Esophagus squamous epithelium (tissue), 5 donors: ENCODE measurements at regions not wholly inside any gene's neighbourhood (a gene's known extent, or its start where the extent isn't known, plus 50 kb on each side); places are given as distances from the start of the nearest gene placed in this dataset.

Source experiments
- DNase-seq: peaks from one replicate; lab custom pipeline; 2025; lab: John Stamatoyannopoulos, UW
- H3K27ac ChIP-seq, 4 donors: fragments of 200-600 bp; sonication (generic); one replicate each; pipeline ENCODE4 v1.5.1; 2016 to 2019; ENCODE audit warnings: mild to moderate bottlenecking in 1 of 4
- H3K27me3 ChIP-seq, 4 donors: fragments of 200-600 bp; sonication (generic); 1 replicate in 3 of 4; 2 replicates in 1 of 4; pipeline versions ENCODE4 v1.5.1 to v1.6.0; 2017 to 2021; ENCODE audit warnings: antibody characterized with exemption in 1 of 4
- H3K36me3 ChIP-seq, 3 donors: fragments of 200-600 bp; sonication (generic); one replicate each; pipeline ENCODE4 v1.5.1; 2016 to 2019
- H3K4me1 ChIP-seq, 3 donors: fragments of 200-600 bp; sonication (generic); one replicate each; pipeline ENCODE4 v1.5.1; 2017 to 2019
- H3K4me3 ChIP-seq, 4 donors: fragments of 200-600 bp; sonication (generic); 1 replicate in 3 of 4; 2 replicates in 1 of 4; pipeline ENCODE4 v1.5.1; 2016 to 2019; ENCODE audit warnings: mild to moderate bottlenecking in 2 of 4, moderate library complexity in 1 of 4
- H3K9me3 ChIP-seq, 3 donors: fragments of 200-600 bp; sonication (generic); one replicate each; pipeline ENCODE4 v1.5.1; 2016 to 2019
- CTCF ChIP-seq, 6 experiments: fragments of 450-650 bp in 4 of 6; fragments of 200-600 bp in 2 of 6; sonication (generic) in 2 of 6; IDR thresholded peaks; one replicate each; pipeline ENCODE4 v1.5.1; 2016 to 2019; ENCODE audit warnings: antibody characterized with exemption in 6 of 6, mild to moderate bottlenecking in 4 of 6, moderate library complexity in 4 of 6
- POLR2A ChIP-seq, 4 donors: fragments of 450-650 bp; IDR thresholded peaks; one replicate each; pipeline ENCODE4 v1.6.1; 2017; ENCODE audit warnings: antibody characterized with exemption in 4 of 4, mild to moderate bottlenecking in 4 of 4, moderate library complexity in 3 of 4
- WGBS, 2 donors: methylation state at CpG; one replicate each; pipeline ENCODE4 v1.1.5; 2018; 5-methylcytosine and 5-hydroxymethylcytosine counted together
- intact Hi-C: fragments of 100-400 bp; cut with DNase I; formaldehyde crosslinking; loops from one replicate; pipeline ENCODE4 v1.15.0; 2022
- donor health status: DM: yes; HTN: yes; CAD: no.

DNA sequence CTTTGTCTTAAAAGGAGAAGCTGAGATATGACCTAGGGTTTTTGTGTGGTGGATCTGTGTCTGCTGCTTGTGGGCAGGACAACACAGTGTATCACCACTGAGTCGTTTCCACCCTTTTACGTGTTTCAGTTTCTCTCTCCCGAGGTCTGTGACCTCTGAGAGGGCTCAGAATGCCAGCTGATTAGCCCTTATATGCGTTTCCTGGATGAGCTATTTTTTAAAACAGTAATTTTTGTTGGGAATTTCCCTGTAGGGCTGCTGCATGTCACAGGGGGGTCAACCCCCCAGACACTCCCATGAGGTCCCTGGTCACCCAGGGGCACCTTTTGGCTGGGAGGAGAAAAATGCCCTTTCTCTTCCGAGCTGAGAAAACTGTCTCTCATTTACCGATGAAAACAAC, 170.4 kb upstream of the CASK start:
- Histone ChIP-seq H3K4me1 (no peaks in the 10 kb centered on the region), H3K27ac (no peak overlapping the region), H3K36me3 (no peaks in the 10 kb centered on the region), H3K4me3 (no peak overlapping the region), H3K9me3 (no peaks in the 10 kb centered on the region), H3K27me3 (no peaks in the 10 kb centered on the region)
- no peak for TF ChIP-seq CTCF (IDR thresholded peaks at IDR 0.05)
- TF ChIP-seq POLR2A (IDR thresholded peaks at IDR 0.05), result no peak
- no peak for DNase-seq
- intact Hi-C loops, result no loop called here
- WGBS, 2 donors, result 61 to 69% methylated on average over 3 to 6 of the region's 6 CpGs

GRCh38 chrX:42090395-42090794, 167.0 kb upstream of the CASK start:
- no peak for TF ChIP-seq POLR2A (IDR thresholded peaks at IDR 0.05)
- TF ChIP-seq CTCF (IDR thresholded peaks at IDR 0.05), result no peak
- Histone ChIP-seq H3K27me3 (no peaks in the 10 kb centered on the region), H3K4me3 (no peak overlapping the region), H3K36me3 (no peaks in the 10 kb centered on the region), H3K27ac (no peak overlapping the region), H3K4me1 (no peaks in the 10 kb centered on the region), H3K9me3 (no peaks in the 10 kb centered on the region)
- WGBS, 2 donors, result 31 to 40% methylated on average over 1 of the region's 1 CpG
- DNase-seq, result no peak
- intact Hi-C loops, result no loop called here

- no peaks in the 10 kb centered on the region for H3K27me3 ChIP-seq
- H3K27ac ChIP-seq, result no peak overlapping the region
- TF ChIP-seq CTCF (IDR thresholded peaks at IDR 0.05) (no peak), POLR2A (IDR thresholded peaks at IDR 0.05) (no peak)
- no peaks in the 10 kb centered on the region for H3K36me3 ChIP-seq
- intact Hi-C loops, result no loop called here
- H3K4me3 ChIP-seq, result no peak overlapping the region
- H3K9me3 ChIP-seq, result no peaks in the 10 kb centered on the region
- WGBS, 2 donors, result 71 to 83% methylated on average over 3 to 5 of the region's 5 CpGs
- no peak for DNase-seq
- H3K4me1 ChIP-seq, result no peaks in the 10 kb centered on the region
Observed at GRCh38 chrX:42089031-42089430, 165.7 kb upstream of the CASK start.

DNA sequence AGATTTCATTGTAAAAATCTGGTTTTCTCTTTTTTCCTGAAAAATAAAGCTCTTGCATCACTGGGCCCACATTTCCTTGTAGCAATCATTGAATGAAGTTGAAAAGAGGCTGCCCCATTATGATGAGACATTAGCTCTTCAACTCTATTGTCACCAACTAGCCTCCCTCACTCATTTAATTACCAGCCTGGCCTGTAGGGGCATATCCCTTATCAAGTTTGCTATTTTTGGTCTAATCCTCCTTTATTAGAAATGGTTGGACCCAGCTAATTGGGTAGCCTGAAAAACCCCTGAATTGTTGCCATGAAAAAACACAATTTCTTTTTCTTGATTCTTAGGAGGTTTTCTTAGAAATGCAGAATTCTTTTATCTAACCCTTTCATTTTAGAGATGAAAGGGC, 164.6 kb upstream of the CASK start:
- no peak for DNase-seq
- intact Hi-C loops, result no loop called here
- Histone ChIP-seq H3K4me1 (no peaks in the 10 kb centered on the region), H3K9me3 (no peaks in the 10 kb centered on the region), H3K4me3 (no peak overlapping the region), H3K36me3 (no peaks in the 10 kb centered on the region), H3K27ac (no peak overlapping the region), H3K27me3 (no peaks in the 10 kb centered on the region)
- no peak for TF ChIP-seq CTCF (IDR thresholded peaks at IDR 0.05)
- TF ChIP-seq POLR2A (IDR thresholded peaks at IDR 0.05), result no peak

DNA sequence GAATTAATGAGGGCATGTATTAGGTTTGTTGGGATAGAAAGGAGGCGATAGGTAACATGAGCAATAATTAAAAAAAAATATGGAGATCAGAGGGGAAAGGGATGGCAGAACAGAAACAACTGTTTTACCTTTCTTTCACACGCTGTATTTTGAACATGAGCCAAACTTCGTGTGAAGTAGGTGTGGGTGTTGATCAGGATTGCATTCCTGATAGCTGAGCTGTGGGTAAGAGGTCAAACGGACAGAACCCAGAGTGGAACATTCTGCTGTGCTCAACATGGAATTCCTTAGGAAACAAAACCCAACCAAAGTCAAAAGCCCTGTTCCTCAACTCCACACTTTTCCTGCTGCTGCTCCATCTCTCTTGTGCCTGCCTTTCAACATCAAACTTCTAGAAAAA, 162.5 kb upstream of the CASK start:
- DNase-seq, result no peak

More for the DNA sequence above, 162.5 kb upstream of the CASK start:
- TF ChIP-seq POLR2A (IDR thresholded peaks at IDR 0.05) (no peak), CTCF (IDR thresholded peaks at IDR 0.05) (no peak)
- intact Hi-C loops, result no loop called here
- H3K36me3 ChIP-seq, result no peaks in the 10 kb centered on the region
- WGBS, 2 donors, result 73 to 75% methylated on average over 4 of the region's 4 CpGs
- no peak overlapping the region for H3K27ac ChIP-seq
- H3K9me3 ChIP-seq, result no peaks in the 10 kb centered on the region
- no peaks in the 10 kb centered on the region for H3K4me1 ChIP-seq
- no peak overlapping the region for H3K4me3 ChIP-seq
- H3K27me3 ChIP-seq, result no peaks in the 10 kb centered on the region
